Myocyte (in vitro differentiated cells): ENCODE measurements at regions not wholly inside any gene's neighbourhood (a gene's known extent, or its start where the extent isn't known, plus 50 kb on each side); places are given as distances from the start of the nearest gene placed in this dataset.

Experiments used
- DNase-seq: peaks from one replicate; pipeline ENCODE4 v3.0.0-alpha.2; 2012; ENCODE audit warnings: low read depth

GRCh38 chr2:204321027-204321800, 224.1 kb upstream of the PARD3B start:
- DNase-seq = no peak

GRCh38 chr2:204321910-204322751, 223.1 kb upstream of the PARD3B start:
- DNase-seq = peak; percentile 23

- peak; percentile 83 for DNase-seq
Observed at GRCh38 chr2:204325468-204325867, 219.8 kb upstream of the PARD3B start.

GRCh38 chr2:204328373-204328772, 216.9 kb upstream of the PARD3B start:
- DNase-seq = no peak

- DNase-seq = no peak
Observed at GRCh38 chr2:204329016-204329415, 216.3 kb upstream of the PARD3B start.

GRCh38 chr2:204329532-204329931, 215.7 kb upstream of the PARD3B start:
- DNase-seq = no peak

GRCh38 chr2:204331180-204331579, 214.1 kb upstream of the PARD3B start:
- DNase-seq = no peak

GRCh38 chr2:204331988-204332387, 213.3 kb upstream of the PARD3B start:
- DNase-seq = no peak

GRCh38 chr2:204332706-204333105, 212.6 kb upstream of the PARD3B start:
- no peak for DNase-seq

- no peak for DNase-seq
Observed at GRCh38 chr2:204333861-204334260, 211.4 kb upstream of the PARD3B start.

GRCh38 chr2:204335451-204336058, 209.7 kb upstream of the PARD3B start:
- DNase-seq = no peak

- DNase-seq = no peak
Observed at GRCh38 chr2:204336153-204336744, 209.0 kb upstream of the PARD3B start.

GRCh38 chr2:204337638-204338037, 207.6 kb upstream of the PARD3B start:
- no peak for DNase-seq

GRCh38 chr2:204339212-204339715, 206.0 kb upstream of the PARD3B start:
- no peak for DNase-seq

- no peak for DNase-seq
Observed at GRCh38 chr2:204340511-204340910, 204.8 kb upstream of the PARD3B start.

GRCh38 chr2:204341887-204342276, 203.4 kb upstream of the PARD3B start:
- no peak for DNase-seq

GRCh38 chr2:204343685-204344084, 201.6 kb upstream of the PARD3B start:
- DNase-seq = no peak

GRCh38 chr2:204344119-204344518, 201.2 kb upstream of the PARD3B start:
- DNase-seq = no peak

GRCh38 chr2:204346906-204347305, 198.4 kb upstream of the PARD3B start:
- no peak for DNase-seq

- no peak for DNase-seq
Observed at GRCh38 chr2:204353823-204354222, 191.5 kb upstream of the PARD3B start.

- DNase-seq = no peak
Observed at GRCh38 chr2:204354442-204354856, 190.8 kb upstream of the PARD3B start.
